ENCODE measurements at regions not wholly inside any gene's neighbourhood (a gene's known extent, or its start where the extent isn't known, plus 50 kb on each side); places are given as distances from the start of the nearest gene placed in this dataset.

GRCh38 chr9:99459919-99460318, 237.8 kb downstream of the SEC61B start:
- TF ChIP-seq GATA3 (IDR thresholded peaks at IDR 0.05; ENCODE audit: low read depth, low read length), result no peak
- TF ChIP-seq GATA2 (IDR thresholded peaks at IDR 0.05; ENCODE audit: low read depth, low read length), result no peak
